Tibial artery (tissue), 4 donors: ENCODE measurements at regions not wholly inside any gene's neighbourhood (a gene's known extent, or its start where the extent isn't known, plus 50 kb on each side); places are given as distances from the start of the nearest gene placed in this dataset.
"Not testable (repeated sequence)": the region's sequence is repeated elsewhere in the genome, so short reads cannot be mapped to it uniquely, and the experiment has no call there.

ENCODE experiments used
- DNase-seq, 2 donors: peaks; one replicate each; pipeline ENCODE4 v3.0.0-alpha.2; 2019
- H3K27ac ChIP-seq, 2 donors: fragments of 200-600 bp; sonication (generic) in 1 of 2; 1 replicate in 1 of 2; 2 replicates in 1 of 2; pipeline ENCODE4 v1.5.1; 2018 to 2019; ENCODE audit warnings: mild to moderate bottlenecking in 1 of 2
- H3K27me3 ChIP-seq, 2 donors: fragments of 200-600 bp; sonication (generic) in 1 of 2; one replicate each; pipeline versions ENCODE4 v1.5.1 to v1.6.0; 2016 to 2019
- H3K36me3 ChIP-seq, 3 donors: fragments of 200-600 bp; sonication (generic) in 2 of 3; one replicate each; pipeline ENCODE4 v1.5.1; 2016 to 2019; ENCODE audit warnings: mild to moderate bottlenecking in 2 of 3
- H3K4me1 ChIP-seq, 4 donors: fragments of 200-600 bp; sonication (generic) in 2 of 4; 1 replicate in 3 of 4; 2 replicates in 1 of 4; pipeline ENCODE4 v1.5.1; 2016 to 2019
- H3K4me3 ChIP-seq, 2 donors: fragments of 200-600 bp; sonication (generic) in 1 of 2; 1 replicate in 1 of 2; 2 replicates in 1 of 2; pipeline ENCODE4 v1.5.1; 2018 to 2019; ENCODE audit warnings: mild to moderate bottlenecking in 2 of 2
- H3K9me3 ChIP-seq, 3 donors: fragments of 200-600 bp; sonication (generic) in 1 of 3; one replicate each; pipeline ENCODE4 v1.5.1; 2016 to 2019
- intact Hi-C: fragments of 100-400 bp; cut with DNase I; formaldehyde crosslinking; loops from one replicate; pipeline ENCODE4 v1.15.0; 2023; ENCODE audit warnings: low total_unique reads
- TF ChIP-seq, protein P1 (sequence below), 2 experiments: fragments of 200-600 bp in 1 of 2; fragments of 450-650 bp in 1 of 2; IDR thresholded peaks; one replicate each; pipeline ENCODE4 v1.5.1; 2017 to 2019; ENCODE audit warnings: antibody characterized with exemption in 2 of 2, mild to moderate bottlenecking in 1 of 2, moderate library complexity in 1 of 2

DNA sequence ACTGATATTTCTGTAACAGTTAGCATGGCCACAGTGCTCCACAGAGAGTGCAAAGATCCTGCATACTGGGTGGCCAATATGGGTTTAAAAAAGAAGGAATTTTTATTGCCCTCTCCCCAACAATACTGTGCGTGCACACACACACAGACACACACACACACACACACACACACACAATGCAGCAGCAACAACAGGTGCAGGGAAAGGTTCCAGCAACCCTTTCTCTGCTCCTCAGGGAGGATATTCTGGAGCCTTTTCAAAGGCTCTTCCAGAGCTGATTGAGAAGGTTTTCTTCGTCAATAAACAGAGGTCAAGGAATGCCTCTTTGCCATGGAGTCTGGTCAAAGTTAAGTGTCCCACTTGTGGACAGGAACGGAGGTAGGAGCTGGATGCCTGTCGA is 84.8 kb upstream of the ZFP42 start:
- Histone ChIP-seq H3K4me1 (peaks cover 0 to 15% (median 4%) of the 10 kb centered on the region in 4 donors), H3K4me3 (no peak overlapping the region), H3K27ac (no peak overlapping the region), H3K36me3 (no peaks in the 10 kb centered on the region), H3K27me3 (no peaks in the 10 kb centered on the region), H3K9me3 (no peaks in the 10 kb centered on the region)
- intact Hi-C loops = no loop called here
- TF ChIP-seq, protein P1, sequence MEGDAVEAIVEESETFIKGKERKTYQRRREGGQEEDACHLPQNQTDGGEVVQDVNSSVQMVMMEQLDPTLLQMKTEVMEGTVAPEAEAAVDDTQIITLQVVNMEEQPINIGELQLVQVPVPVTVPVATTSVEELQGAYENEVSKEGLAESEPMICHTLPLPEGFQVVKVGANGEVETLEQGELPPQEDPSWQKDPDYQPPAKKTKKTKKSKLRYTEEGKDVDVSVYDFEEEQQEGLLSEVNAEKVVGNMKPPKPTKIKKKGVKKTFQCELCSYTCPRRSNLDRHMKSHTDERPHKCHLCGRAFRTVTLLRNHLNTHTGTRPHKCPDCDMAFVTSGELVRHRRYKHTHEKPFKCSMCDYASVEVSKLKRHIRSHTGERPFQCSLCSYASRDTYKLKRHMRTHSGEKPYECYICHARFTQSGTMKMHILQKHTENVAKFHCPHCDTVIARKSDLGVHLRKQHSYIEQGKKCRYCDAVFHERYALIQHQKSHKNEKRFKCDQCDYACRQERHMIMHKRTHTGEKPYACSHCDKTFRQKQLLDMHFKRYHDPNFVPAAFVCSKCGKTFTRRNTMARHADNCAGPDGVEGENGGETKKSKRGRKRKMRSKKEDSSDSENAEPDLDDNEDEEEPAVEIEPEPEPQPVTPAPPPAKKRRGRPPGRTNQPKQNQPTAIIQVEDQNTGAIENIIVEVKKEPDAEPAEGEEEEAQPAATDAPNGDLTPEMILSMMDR (IDR thresholded peaks at IDR 0.05) = no peak
- no peak for DNase-seq

DNA sequence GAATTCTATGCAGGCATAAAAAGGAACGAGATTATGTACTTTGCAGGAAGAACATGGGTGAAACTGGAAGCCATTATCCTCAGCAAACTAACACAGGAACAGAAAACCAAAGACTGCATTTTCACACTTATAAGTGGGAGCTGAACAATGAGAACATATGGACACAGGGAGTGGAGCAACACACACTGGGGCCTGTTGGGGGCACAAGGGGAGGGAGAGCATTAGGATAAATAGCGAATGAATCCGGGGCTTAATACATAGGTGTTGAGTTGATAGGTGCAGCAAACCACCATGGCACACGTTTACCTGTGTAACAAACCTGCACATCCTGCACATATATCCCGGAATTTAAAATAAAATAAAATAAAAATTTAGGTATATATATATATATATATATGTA is 80.2 kb upstream of the ZFP42 start:
- H3K9me3 ChIP-seq, H3K36me3 ChIP-seq, H3K4me3 ChIP-seq, DNase-seq, intact Hi-C loops, H3K27me3 ChIP-seq, H3K27ac ChIP-seq, H3K4me1 ChIP-seq: not testable (repeated sequence)

DNA sequence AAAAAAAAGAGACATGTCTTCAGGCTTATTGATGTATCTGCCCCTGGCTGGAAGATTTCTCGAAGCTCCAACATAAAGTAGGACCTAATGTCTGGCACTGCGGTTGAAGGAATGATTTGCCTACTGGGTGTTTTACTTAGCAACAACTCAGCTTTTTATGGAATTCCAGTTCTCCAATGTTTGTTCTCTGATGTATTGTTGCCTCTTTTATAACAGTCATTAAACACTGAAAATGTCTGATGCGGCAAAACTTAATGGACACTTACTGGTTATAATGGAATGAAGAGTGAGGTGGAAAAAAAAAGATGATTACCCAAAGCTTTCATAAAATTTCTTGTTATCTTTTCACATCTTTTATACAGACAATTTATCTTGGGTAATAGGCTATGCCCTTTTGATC is 75.6 kb upstream of the ZFP42 start:
- no peaks in the 10 kb centered on the region for H3K9me3 ChIP-seq
- H3K27ac ChIP-seq = no peak overlapping the region
- H3K4me3 ChIP-seq = no peak overlapping the region
- TF ChIP-seq, protein P1 (IDR thresholded peaks at IDR 0.05) = no peak
- H3K4me1 ChIP-seq = peaks cover 0 to 13% (median 0%) of the 10 kb centered on the region in 4 donors
- no peak for DNase-seq
- H3K27me3 ChIP-seq = no peaks in the 10 kb centered on the region
- H3K36me3 ChIP-seq = no peaks in the 10 kb centered on the region
- intact Hi-C loops = no loop called here

DNA sequence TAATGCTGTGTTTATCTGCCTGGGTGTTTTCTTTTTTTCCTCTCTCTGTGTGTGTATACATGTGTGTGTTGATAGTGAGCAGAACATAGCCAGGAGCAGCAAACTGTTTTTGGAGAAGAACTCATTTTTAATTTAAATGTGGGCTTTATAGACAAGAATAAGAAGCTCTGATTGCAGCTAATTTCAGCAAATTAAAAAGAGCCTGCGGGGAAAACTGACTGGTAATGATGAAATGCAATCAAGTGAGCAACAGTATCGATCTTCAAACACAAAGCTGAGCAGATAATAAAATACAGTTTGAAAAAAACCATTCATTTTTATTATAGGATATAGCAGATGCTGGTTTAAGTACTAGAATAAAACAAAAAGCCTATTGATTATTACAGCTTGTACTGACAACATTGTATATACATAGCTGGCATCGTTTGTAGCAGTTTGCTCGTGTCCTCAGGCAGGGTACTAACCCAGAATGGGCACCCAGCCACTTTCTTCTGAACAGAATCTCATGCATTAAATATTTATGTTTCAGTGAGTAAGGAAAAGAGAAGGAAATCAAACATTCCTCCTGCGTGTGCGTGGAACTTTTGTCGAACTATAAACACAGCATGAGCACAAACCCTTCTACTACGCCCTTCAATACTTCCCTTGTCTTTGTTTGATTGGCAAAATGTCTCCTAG is 73.5 kb upstream of the ZFP42 start:
- DNase-seq = no peak
- no peaks in the 10 kb centered on the region for H3K36me3 ChIP-seq
- intact Hi-C loops = no loop called here

DNA sequence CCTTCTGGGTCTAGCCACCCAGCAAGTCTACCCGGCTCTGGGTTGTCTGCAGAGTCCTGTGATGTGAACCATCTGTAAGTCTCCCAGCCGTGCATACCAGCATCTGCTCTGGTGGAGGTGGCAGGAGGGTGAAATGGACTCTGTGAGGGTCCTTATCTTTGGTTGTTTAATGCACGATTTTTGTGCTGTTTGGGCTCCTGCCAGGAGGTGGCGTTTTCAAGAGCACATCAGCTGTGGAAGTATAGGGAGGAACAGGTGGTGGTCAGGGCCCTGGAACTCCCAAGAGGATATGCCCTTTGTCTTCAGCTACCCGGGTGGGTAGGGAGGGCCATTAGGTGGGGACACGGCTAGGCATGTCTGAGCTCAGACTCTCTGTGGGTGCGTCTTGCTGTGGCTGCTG is 66.5 kb upstream of the ZFP42 start:
- DNase-seq = no peak
- no peaks in the 10 kb centered on the region for H3K4me1 ChIP-seq
- no peak overlapping the region for H3K27ac ChIP-seq
- intact Hi-C loops = no loop called here
- H3K9me3 ChIP-seq = no peaks in the 10 kb centered on the region
- TF ChIP-seq, protein P1 (IDR thresholded peaks at IDR 0.05) = no peak
- no peaks in the 10 kb centered on the region for H3K36me3 ChIP-seq
- no peak overlapping the region for H3K4me3 ChIP-seq
- H3K27me3 ChIP-seq = no peaks in the 10 kb centered on the region

More for the DNA sequence above, 73.5 kb upstream of the ZFP42 start:
- no peaks in the 10 kb centered on the region for H3K27me3 ChIP-seq
- no peak overlapping the region for H3K27ac ChIP-seq
- no peak overlapping the region for H3K4me3 ChIP-seq
- no peaks in the 10 kb centered on the region for H3K9me3 ChIP-seq
- H3K4me1 ChIP-seq = peaks cover 0 to 13% (median 0%) of the 10 kb centered on the region in 4 donors
- TF ChIP-seq, protein P1 (IDR thresholded peaks at IDR 0.05) = no peak

DNA sequence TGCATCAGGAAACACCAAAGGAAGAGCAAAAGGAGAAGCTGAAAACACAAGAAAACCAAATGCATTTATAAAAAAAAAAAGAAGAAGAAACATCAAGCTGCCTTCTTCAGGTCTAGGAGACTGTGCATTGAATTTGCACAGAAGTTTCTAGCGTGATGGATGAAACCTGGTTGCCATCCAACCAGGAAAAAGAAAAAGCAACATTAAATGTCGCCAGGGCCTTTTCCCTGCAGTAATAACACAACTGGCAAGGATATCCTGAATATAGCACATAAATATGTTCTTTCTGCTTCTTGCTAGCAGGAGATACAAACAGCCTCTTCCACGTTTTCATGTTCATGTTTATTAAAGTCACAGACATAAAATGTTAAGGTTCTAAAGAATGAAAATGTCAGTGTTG is 60.8 kb upstream of the ZFP42 start:
- Histone ChIP-seq H3K4me3 (no peak overlapping the region), H3K27me3 (no peaks in the 10 kb centered on the region), H3K4me1 (no peaks in the 10 kb centered on the region), H3K36me3 (no peaks in the 10 kb centered on the region), H3K9me3 (no peaks in the 10 kb centered on the region), H3K27ac (no peak overlapping the region)
- TF ChIP-seq, protein P1 (IDR thresholded peaks at IDR 0.05) = no peak
- intact Hi-C loops = no loop called here
- no peak for DNase-seq
